Ovary (tissue), 7 donors: ENCODE measurements at regions not wholly inside any gene's neighbourhood (a gene's known extent, or its start where the extent isn't known, plus 50 kb on each side); places are given as distances from the start of the nearest gene placed in this dataset.

Experiments
- DNase-seq, 5 donors: peaks; one replicate each; pipeline ENCODE4 v3.0.0-alpha.2; 2019 to 2020
- H3K27ac ChIP-seq, 2 donors: fragments of 200-600 bp; one replicate each; pipeline versions ENCODE4 v1.5.1 to v1.8.0; 2019 to 2022
- H3K27me3 ChIP-seq: fragments of 200-600 bp; one replicate; pipeline ENCODE4 v1.8.0; 2022
- H3K36me3 ChIP-seq: fragments of 200-600 bp; sonication (generic); one replicate; pipeline ENCODE4 v1.5.1; 2019
- H3K4me1 ChIP-seq: one replicate; pipeline ENCODE4 v1.8.1; 2013; ENCODE audit warnings: mild to moderate bottlenecking, moderate library complexity; ENCODE audit not compliant: insufficient read depth
- H3K4me3 ChIP-seq: fragments of 200-600 bp; sonication (generic); one replicate; pipeline ENCODE4 v1.5.1; 2017
- H3K9me3 ChIP-seq, 2 donors: fragments of 200-600 bp in 1 of 2; sonication (generic) in 1 of 2; one replicate each; pipeline versions ENCODE4 v1.5.1 to v1.8.1; 2013 to 2019; ENCODE audit warnings: mild to moderate bottlenecking in 1 of 2, moderate library complexity in 1 of 2
- EP300 ChIP-seq: sonication (generic); formaldehyde crosslinking; IDR thresholded peaks from one replicate; pipeline ENCODE4 v1.6.1; 2017; ENCODE audit warnings: antibody characterized with exemption
- POLR2A ChIP-seq: fragments of 450-650 bp; IDR thresholded peaks from one replicate; pipeline ENCODE4 v1.6.1; 2017; ENCODE audit warnings: antibody characterized with exemption, mild to moderate bottlenecking, moderate library complexity
- WGBS, 3 donors: extraction: QIAGEN DNeasy Blood & Tissue Kit in 1 of 3; methylation state at CpG; one replicate each; pipeline versions ENCODE4 v1.1.5 to v1.1.7; 2013 to 2017; 5-methylcytosine and 5-hydroxymethylcytosine counted together
- intact Hi-C, 4 donors: fragments of 100-400 bp; cut with DNase I; formaldehyde crosslinking; loops; one replicate each; pipeline versions ENCODE4 v1.11.0 to v1.15.1; 2022 to 2023
- TF ChIP-seq, protein P1 (sequence below), 3 donors: fragments of 450-650 bp in 2 of 3; fragments of 200-600 bp in 1 of 3; IDR thresholded peaks; one replicate each; pipeline versions ENCODE4 v1.5.1 to v1.8.0; 2016 to 2022; ENCODE audit warnings: antibody characterized with exemption in 3 of 3, mild to moderate bottlenecking in 1 of 3
- donor health status: DM: no; HTN: no; CAD: no; lungs with moderate emphysema.
- donor health status: DM: no; HTN: no; CAD: no.
- donor health status: Bipolar disorder and iron deficiency.
- donor health status: DM: no; HTN: no; CAD: no.
- donor health status: DM: yes; HTN: yes; CAD: no.

DNA sequence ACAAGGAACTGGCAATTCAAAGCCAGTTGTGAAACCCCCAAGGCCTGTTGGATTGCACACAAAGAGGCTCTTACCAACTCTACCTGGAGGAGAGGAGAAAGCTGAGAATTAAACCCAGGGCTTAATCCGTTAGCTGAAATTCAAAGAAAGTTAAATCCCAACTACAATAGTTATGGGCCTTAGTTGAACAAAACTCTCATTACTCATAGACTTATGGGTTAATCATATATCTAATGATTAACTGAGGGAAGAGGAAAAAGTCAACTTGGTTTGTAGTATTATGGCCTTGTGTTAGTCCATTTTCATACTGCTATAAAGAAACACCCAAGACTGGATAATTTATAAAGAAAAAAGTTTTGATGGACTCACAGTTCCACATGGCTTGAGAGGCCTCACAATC lies 838.2 kb upstream of the ADGRL2 start:
- WGBS, 3 donors: 97 to 98% (median 97%) methylated on average over 1 of the region's 1 CpG
- intact Hi-C loops: no loop called here

DNA sequence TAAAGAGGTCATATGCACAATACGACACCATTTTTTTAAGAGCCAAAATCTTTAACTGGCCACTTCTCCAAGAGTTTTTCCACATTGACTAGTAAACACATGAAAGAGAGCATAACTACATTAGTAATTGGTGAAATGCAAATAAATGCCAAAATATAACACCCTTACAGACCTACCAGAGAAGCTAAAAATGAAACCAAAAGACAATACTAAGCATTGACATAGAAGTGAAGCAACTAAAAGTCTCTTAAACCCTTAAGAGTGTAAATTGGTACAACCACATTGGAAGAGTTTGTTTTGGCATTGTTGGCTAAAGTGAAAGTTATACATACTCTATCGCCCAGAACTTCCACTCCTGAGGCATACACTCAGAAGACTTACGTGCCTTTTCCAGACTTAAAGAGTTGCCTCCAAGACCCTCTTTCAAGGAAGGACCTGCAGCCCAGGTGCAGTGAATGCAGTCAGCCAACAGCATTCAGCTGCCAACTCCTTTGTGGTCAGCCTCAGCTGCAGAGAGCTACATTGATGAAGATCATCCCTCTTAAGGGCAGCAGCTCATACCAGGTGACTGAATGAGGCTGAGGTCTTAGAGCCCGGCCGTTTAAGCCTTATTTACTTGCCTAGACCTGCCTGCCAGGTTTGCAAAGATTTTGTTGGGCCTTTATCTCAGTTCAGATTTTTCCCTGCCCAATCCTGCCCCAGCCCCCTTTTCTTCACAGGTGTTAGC lies 839.1 kb upstream of the ADGRL2 start:
- no peaks in the 10 kb centered on the region for H3K27me3 ChIP-seq
- no peaks in the 10 kb centered on the region for H3K4me1 ChIP-seq
- TF ChIP-seq POLR2A (no peak), EP300 (no peak)
- TF ChIP-seq, protein P1, sequence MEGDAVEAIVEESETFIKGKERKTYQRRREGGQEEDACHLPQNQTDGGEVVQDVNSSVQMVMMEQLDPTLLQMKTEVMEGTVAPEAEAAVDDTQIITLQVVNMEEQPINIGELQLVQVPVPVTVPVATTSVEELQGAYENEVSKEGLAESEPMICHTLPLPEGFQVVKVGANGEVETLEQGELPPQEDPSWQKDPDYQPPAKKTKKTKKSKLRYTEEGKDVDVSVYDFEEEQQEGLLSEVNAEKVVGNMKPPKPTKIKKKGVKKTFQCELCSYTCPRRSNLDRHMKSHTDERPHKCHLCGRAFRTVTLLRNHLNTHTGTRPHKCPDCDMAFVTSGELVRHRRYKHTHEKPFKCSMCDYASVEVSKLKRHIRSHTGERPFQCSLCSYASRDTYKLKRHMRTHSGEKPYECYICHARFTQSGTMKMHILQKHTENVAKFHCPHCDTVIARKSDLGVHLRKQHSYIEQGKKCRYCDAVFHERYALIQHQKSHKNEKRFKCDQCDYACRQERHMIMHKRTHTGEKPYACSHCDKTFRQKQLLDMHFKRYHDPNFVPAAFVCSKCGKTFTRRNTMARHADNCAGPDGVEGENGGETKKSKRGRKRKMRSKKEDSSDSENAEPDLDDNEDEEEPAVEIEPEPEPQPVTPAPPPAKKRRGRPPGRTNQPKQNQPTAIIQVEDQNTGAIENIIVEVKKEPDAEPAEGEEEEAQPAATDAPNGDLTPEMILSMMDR (IDR thresholded peaks at IDR 0.05): no peak
- H3K27ac ChIP-seq: no peak overlapping the region
- intact Hi-C loops: no loop called here
- no peak for DNase-seq
- no peaks in the 10 kb centered on the region for H3K9me3 ChIP-seq
- H3K4me3 ChIP-seq: no peak overlapping the region
- H3K36me3 ChIP-seq: no peaks in the 10 kb centered on the region
- WGBS, 3 donors: 86 to 91% (median 91%) methylated on average over 5 of the region's 5 CpGs

More for the DNA sequence above, 838.2 kb upstream of the ADGRL2 start:
- no peaks in the 10 kb centered on the region for H3K9me3 ChIP-seq
- DNase-seq: no peak
- H3K27me3 ChIP-seq: no peaks in the 10 kb centered on the region
- H3K4me3 ChIP-seq: no peak overlapping the region
- no peaks in the 10 kb centered on the region for H3K36me3 ChIP-seq
- H3K4me1 ChIP-seq: no peaks in the 10 kb centered on the region
- no peak overlapping the region for H3K27ac ChIP-seq
- TF ChIP-seq EP300 (no peak), POLR2A (no peak)
- TF ChIP-seq, protein P1 (IDR thresholded peaks at IDR 0.05): no peak

DNA sequence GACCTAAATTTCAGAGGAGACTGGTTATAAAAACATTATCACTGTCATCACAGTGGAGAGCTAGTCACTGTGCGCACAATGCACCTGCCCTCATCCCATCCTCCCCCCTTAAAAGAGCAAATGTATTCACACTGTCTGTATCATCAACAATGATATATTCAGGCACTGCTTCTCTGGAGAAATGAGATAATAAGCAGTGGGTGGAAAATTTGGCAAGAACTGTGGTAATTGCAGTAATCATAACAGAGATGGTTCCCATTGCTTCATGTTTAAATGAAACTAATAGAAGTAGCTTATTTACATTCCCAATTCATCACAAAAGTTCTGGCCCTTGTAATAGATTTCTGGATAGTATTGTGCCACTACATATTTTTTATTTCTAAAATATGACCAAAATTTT lies 867.4 kb upstream of the ADGRL2 start:
- intact Hi-C loops: no loop called here
- no peak overlapping the region for H3K27ac ChIP-seq
- no peaks in the 10 kb centered on the region for H3K9me3 ChIP-seq
- no peaks in the 10 kb centered on the region for H3K4me1 ChIP-seq
- no peaks in the 10 kb centered on the region for H3K27me3 ChIP-seq
- TF ChIP-seq, protein P1 (IDR thresholded peaks at IDR 0.05): no peak
- no peak for TF ChIP-seq EP300
- no peak for TF ChIP-seq POLR2A
- 88 to 93% (median 93%) methylated on average over 1 of the region's 1 CpG for WGBS, 3 donors
- H3K36me3 ChIP-seq: no peaks in the 10 kb centered on the region
- DNase-seq: no peak
- no peak overlapping the region for H3K4me3 ChIP-seq

DNA sequence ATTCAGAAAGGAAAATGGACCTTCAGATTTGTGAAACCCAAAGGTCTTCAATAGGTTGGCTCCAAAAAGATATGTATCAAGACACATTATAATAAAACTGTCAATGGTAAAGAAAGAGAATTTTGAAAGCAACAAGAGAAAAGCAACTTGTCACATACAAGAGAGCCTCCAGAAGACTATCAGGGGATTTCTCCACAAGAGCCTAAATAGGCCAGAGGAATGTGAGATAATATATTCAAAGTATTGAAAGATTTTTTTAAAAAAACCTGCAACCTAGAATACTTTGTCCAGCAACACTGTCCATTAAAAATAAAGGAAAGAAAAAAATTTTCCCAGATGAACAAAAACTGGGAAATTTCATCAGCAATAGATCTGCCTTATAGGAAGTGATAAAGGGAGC lies 869.6 kb upstream of the ADGRL2 start:
- no peaks in the 10 kb centered on the region for H3K36me3 ChIP-seq

More for the DNA sequence above, 869.6 kb upstream of the ADGRL2 start:
- Histone ChIP-seq H3K4me1 (no peaks in the 10 kb centered on the region), H3K27me3 (no peaks in the 10 kb centered on the region), H3K9me3 (no peaks in the 10 kb centered on the region), H3K4me3 (no peak overlapping the region), H3K27ac (no peak overlapping the region)
- TF ChIP-seq POLR2A (no peak), EP300 (no peak)
- TF ChIP-seq, protein P1 (IDR thresholded peaks at IDR 0.05): no peak
- no peak for DNase-seq
- intact Hi-C loops: no loop called here
